Breast epithelium (tissue), 3 donors: ENCODE measurements at regions not wholly inside any gene's neighbourhood (a gene's known extent, or its start where the extent isn't known, plus 50 kb on each side); places are given as distances from the start of the nearest gene placed in this dataset.

ENCODE experiments used
- POLR2A ChIP-seq: fragments of 450-650 bp; IDR thresholded peaks from one replicate; pipeline ENCODE4 v1.6.1; 2016; ENCODE audit warnings: antibody characterized with exemption, mild to moderate bottlenecking, moderate library complexity
- POLR2AphosphoS5 ChIP-seq, 3 donors: sonication (generic); formaldehyde crosslinking; IDR thresholded peaks; one replicate each; pipeline ENCODE4 v1.6.1; 2017; ENCODE audit warnings: antibody characterized with exemption in 3 of 3
- TF ChIP-seq, protein P1 (sequence below), 3 donors: fragments of 450-650 bp; IDR thresholded peaks; one replicate each; pipeline ENCODE4 v1.5.1; 2016 to 2017; ENCODE audit warnings: antibody characterized with exemption in 3 of 3, mild to moderate bottlenecking in 3 of 3, moderate library complexity in 3 of 3

DNA sequence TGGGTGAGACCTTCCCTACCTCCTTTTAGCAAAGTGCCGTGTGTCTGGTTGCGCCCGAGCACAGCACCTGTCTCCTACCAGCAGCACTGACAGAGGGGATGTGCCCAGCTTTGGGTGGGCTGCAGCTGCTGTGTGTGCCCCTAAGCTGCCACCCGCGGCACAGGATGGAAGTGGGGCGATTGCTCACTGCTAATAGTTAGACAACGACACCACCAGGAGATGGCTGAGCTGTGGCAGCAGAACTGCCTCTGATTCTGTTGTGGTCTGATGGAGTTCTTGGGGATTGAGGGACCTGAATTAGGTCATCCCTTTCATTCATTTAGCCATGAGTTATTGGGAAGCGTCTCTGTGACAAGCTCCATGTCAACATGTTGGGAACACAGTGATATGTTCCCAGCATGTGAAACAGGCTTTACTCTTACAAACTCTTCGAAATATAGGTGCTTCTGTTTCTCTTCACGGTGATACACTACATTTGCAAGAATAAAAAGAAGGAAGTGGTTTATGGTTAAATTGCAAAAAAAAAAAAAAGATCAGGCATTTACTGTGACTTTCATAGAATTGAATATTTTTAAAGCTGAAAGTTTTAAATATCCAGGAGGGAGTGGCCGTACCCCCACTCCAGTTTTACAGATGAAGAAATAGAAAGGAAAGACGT is 184.4 kb downstream of the MAF start:
- TF ChIP-seq, protein P1, sequence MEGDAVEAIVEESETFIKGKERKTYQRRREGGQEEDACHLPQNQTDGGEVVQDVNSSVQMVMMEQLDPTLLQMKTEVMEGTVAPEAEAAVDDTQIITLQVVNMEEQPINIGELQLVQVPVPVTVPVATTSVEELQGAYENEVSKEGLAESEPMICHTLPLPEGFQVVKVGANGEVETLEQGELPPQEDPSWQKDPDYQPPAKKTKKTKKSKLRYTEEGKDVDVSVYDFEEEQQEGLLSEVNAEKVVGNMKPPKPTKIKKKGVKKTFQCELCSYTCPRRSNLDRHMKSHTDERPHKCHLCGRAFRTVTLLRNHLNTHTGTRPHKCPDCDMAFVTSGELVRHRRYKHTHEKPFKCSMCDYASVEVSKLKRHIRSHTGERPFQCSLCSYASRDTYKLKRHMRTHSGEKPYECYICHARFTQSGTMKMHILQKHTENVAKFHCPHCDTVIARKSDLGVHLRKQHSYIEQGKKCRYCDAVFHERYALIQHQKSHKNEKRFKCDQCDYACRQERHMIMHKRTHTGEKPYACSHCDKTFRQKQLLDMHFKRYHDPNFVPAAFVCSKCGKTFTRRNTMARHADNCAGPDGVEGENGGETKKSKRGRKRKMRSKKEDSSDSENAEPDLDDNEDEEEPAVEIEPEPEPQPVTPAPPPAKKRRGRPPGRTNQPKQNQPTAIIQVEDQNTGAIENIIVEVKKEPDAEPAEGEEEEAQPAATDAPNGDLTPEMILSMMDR (IDR thresholded peaks at IDR 0.05), result no peak
- no peak for TF ChIP-seq POLR2AphosphoS5 (IDR thresholded peaks at IDR 0.05)
- no peak for TF ChIP-seq POLR2A
